Neural cell (in vitro differentiated cells): ENCODE measurements at regions not wholly inside any gene's neighbourhood (a gene's known extent, or its start where the extent isn't known, plus 50 kb on each side); places are given as distances from the start of the nearest gene placed in this dataset.

ENCODE experiments used
- H2AFZ ChIP-seq: fragments of 200-600, 300-800 bp; sonication (generic), shearing (Covaris generic); 2 replicates; pipeline ENCODE4 v1.6.0; 2014; ENCODE audit warnings: low read depth, mild to moderate bottlenecking, antibody characterized with exemption, low read length, moderate library complexity
- H3F3A ChIP-seq: fragments of 200-600 bp; shearing (Covaris generic); 2 replicates; pipeline ENCODE4 v1.6.1; 2016; ENCODE audit warnings: mild to moderate bottlenecking, moderate library complexity, mixed read lengths, antibody characterized with exemption, low read length; ENCODE audit not compliant: insufficient read depth, poor library complexity, severe bottlenecking
- H3K27ac ChIP-seq: fragments of 200-600, 300-800 bp; sonication (generic), shearing (Covaris generic); 2 replicates; pipeline ENCODE4 v1.5.1; 2014; ENCODE audit warnings: mild to moderate bottlenecking, low read length, moderate library complexity
- H3K27me3 ChIP-seq: fragments of 300-800, 200-600 bp; sonication (generic), shearing (Covaris generic); 2 replicates; pipeline ENCODE4 v1.6.0; 2014; ENCODE audit warnings: mild to moderate bottlenecking, low read depth, low read length, moderate library complexity; ENCODE audit not compliant: insufficient read depth
- H3K36me3 ChIP-seq: fragments of 300-800, 200-600 bp; sonication (generic), shearing (Covaris generic); 2 replicates; pipeline ENCODE4 v1.5.1; 2014; ENCODE audit warnings: mild to moderate bottlenecking, antibody characterized with exemption, low read length, moderate library complexity; ENCODE audit not compliant: insufficient read depth
- H3K4me2 ChIP-seq: fragments of 300-800, 200-600 bp; sonication (generic), shearing (Covaris generic); 2 replicates; pipeline ENCODE4 v1.6.0; 2014; ENCODE audit warnings: mild to moderate bottlenecking, low read length
- H3K4me3 ChIP-seq: fragments of 300-800, 200-600 bp; sonication (generic), shearing (Covaris generic); 2 replicates; pipeline ENCODE4 v1.5.1; 2014; ENCODE audit warnings: mild to moderate bottlenecking, low read length, moderate library complexity
- H3K79me2 ChIP-seq: fragments of 200-600 bp; shearing (Covaris generic); replicated peaks from 2 replicates; pipeline ENCODE4 v1.6.0; 2014; ENCODE audit warnings: mild to moderate bottlenecking, low read length, moderate library complexity; ENCODE audit not compliant: insufficient read depth
- H3K9ac ChIP-seq: fragments of 300-800, 200-600 bp; sonication (generic), shearing (Covaris generic); 2 replicates; pipeline ENCODE4 v1.6.1; 2016; ENCODE audit warnings: mild to moderate bottlenecking, low read length, mixed read lengths
- H3K9me2 ChIP-seq: fragments of 200-600 bp; shearing (Covaris generic); 2 replicates; pipeline ENCODE4 v1.6.1; 2016; ENCODE audit warnings: mild to moderate bottlenecking, low read length, mixed read lengths; ENCODE audit not compliant: insufficient read depth
- H3K9me3 ChIP-seq: fragments of 200-600, 300-800 bp; sonication (generic), shearing (Covaris generic); 2 replicates; pipeline ENCODE4 v1.6.1; 2016; ENCODE audit warnings: mild to moderate bottlenecking, mixed run types, low read length, moderate library complexity, mixed read lengths
- H4K20me1 ChIP-seq: fragments of 200-600 bp; shearing (Covaris generic); 2 replicates; pipeline ENCODE4 v1.6.1; 2016; ENCODE audit warnings: mild to moderate bottlenecking, mixed run types; ENCODE audit not compliant: insufficient read depth
- CTCF ChIP-seq: fragments of 450-650 bp; IDR thresholded peaks from 2 replicates; pipeline ENCODE4 v1.5.1; 2014; ENCODE audit warnings: antibody characterized with exemption, mild to moderate bottlenecking, moderate library complexity; ENCODE audit not compliant: poor library complexity, severe bottlenecking
- EP300 ChIP-seq: fragments of 450-650 bp; conservative IDR thresholded peaks from 2 replicates; pipeline ENCODE4 v1.6.1; 2014; ENCODE audit warnings: antibody characterized with exemption, mild to moderate bottlenecking, moderate library complexity; ENCODE audit not compliant: poor library complexity, severe bottlenecking
- EZH2 ChIP-seq: fragments of 200-600, 300-800 bp; shearing (Covaris generic), sonication (generic); IDR thresholded peaks from 2 replicates; pipeline ENCODE4 v1.6.1; 2014; ENCODE audit warnings: antibody characterized with exemption, low read length, borderline replicate concordance, mild to moderate bottlenecking; ENCODE audit not compliant: insufficient read depth, poor library complexity, severe bottlenecking
- MXI1 ChIP-seq: fragments of 450-650 bp; conservative IDR thresholded peaks from 2 replicates; pipeline ENCODE4 v1.6.1; 2014; ENCODE audit warnings: antibody characterized with exemption, mild to moderate bottlenecking; ENCODE audit not compliant: poor library complexity, severe bottlenecking
- POLR2AphosphoS5 ChIP-seq: IDR thresholded peaks from 2 replicates; pipeline ENCODE4 v1.6.1; 2012
- RAD21 ChIP-seq: fragments of 450-650 bp; conservative IDR thresholded peaks from 2 replicates; pipeline ENCODE4 v1.6.1; 2014; ENCODE audit warnings: antibody characterized with exemption, mild to moderate bottlenecking, moderate library complexity
- SMC3 ChIP-seq: fragments of 450-650 bp; conservative IDR thresholded peaks from 2 replicates; pipeline ENCODE4 v1.6.1; 2014; ENCODE audit warnings: antibody characterized with exemption, mild to moderate bottlenecking, moderate library complexity; ENCODE audit not compliant: poor library complexity
- TAF1 ChIP-seq: IDR thresholded peaks from 2 replicates; pipeline ENCODE4 v1.6.1; 2012; ENCODE audit warnings: low read depth
- TF ChIP-seq, protein P1 (sequence below): IDR thresholded peaks from 2 replicates; pipeline ENCODE4 v1.6.1; 2012; ENCODE audit warnings: borderline replicate concordance

DNA sequence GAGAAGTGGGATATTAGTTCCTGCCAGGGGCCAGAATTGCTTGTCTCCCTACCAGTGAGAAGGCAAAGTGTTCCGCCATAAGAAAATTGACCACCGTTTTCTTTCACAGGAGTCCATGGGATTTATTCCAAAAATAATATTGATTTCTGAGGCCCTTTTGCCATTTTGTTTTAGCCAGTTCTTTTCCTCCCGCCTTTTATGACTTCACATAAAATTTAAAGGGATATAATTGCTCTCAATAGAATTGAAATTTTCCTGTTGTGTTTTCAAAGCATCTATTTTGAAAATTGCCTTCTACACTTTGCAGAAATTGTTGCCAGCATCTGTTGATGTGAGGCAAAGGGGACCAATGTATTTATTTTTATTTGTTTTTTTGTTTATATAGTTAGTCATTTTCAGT is 53.6 kb downstream of the PLCE1 start:
- TF ChIP-seq EP300 (no peak), POLR2AphosphoS5 (no peak), TAF1 (no peak), CTCF (no peak), MXI1 (no peak), SMC3 (no peak), EZH2 (no peak), RAD21 (no peak)
- TF ChIP-seq, protein P1, sequence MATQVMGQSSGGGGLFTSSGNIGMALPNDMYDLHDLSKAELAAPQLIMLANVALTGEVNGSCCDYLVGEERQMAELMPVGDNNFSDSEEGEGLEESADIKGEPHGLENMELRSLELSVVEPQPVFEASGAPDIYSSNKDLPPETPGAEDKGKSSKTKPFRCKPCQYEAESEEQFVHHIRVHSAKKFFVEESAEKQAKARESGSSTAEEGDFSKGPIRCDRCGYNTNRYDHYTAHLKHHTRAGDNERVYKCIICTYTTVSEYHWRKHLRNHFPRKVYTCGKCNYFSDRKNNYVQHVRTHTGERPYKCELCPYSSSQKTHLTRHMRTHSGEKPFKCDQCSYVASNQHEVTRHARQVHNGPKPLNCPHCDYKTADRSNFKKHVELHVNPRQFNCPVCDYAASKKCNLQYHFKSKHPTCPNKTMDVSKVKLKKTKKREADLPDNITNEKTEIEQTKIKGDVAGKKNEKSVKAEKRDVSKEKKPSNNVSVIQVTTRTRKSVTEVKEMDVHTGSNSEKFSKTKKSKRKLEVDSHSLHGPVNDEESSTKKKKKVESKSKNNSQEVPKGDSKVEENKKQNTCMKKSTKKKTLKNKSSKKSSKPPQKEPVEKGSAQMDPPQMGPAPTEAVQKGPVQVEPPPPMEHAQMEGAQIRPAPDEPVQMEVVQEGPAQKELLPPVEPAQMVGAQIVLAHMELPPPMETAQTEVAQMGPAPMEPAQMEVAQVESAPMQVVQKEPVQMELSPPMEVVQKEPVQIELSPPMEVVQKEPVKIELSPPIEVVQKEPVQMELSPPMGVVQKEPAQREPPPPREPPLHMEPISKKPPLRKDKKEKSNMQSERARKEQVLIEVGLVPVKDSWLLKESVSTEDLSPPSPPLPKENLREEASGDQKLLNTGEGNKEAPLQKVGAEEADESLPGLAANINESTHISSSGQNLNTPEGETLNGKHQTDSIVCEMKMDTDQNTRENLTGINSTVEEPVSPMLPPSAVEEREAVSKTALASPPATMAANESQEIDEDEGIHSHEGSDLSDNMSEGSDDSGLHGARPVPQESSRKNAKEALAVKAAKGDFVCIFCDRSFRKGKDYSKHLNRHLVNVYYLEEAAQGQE = no peak
- H3K36me3 ChIP-seq = no peaks in the 10 kb centered on the region

GRCh38 chr10:94049911-94050310 is 56.2 kb downstream of the PLCE1 start:
- Histone ChIP-seq H2AFZ (no peak overlapping the region), H4K20me1 (no peaks in the 10 kb centered on the region), H3K36me3 (no peaks in the 10 kb centered on the region), H3F3A (no peaks in the 10 kb centered on the region), H3K9ac (no peak overlapping the region), H3K4me3 (no peak overlapping the region), H3K9me2 (no peaks in the 10 kb centered on the region), H3K27ac (no peak overlapping the region), H3K79me2 (no peaks in the 10 kb centered on the region), H3K9me3 (no peaks in the 10 kb centered on the region), H3K4me2 (no peak overlapping the region), H3K27me3 (no peaks in the 10 kb centered on the region)
- TF ChIP-seq TAF1 (no peak), EZH2 (no peak), EP300 (no peak), RAD21 (no peak), SMC3 (no peak), MXI1 (no peak), CTCF (no peak), POLR2AphosphoS5 (no peak)
- TF ChIP-seq, protein P1 = no peak

More for the DNA sequence above, 53.6 kb downstream of the PLCE1 start:
- Histone ChIP-seq H2AFZ (no peak overlapping the region), H3K4me3 (no peak overlapping the region), H3K4me2 (no peak overlapping the region), H3K27ac (no peak overlapping the region), H3K79me2 (no peaks in the 10 kb centered on the region), H3K9me2 (no peaks in the 10 kb centered on the region), H3K9ac (no peak overlapping the region), H3K9me3 (no peaks in the 10 kb centered on the region), H4K20me1 (no peaks in the 10 kb centered on the region), H3F3A (no peaks in the 10 kb centered on the region), H3K27me3 (no peaks in the 10 kb centered on the region)
